Ishikawa (cell line): ENCODE measurements at regions not wholly inside any gene's neighbourhood (a gene's known extent, or its start where the extent isn't known, plus 50 kb on each side); places are given as distances from the start of the nearest gene placed in this dataset.

ENCODE experiments used
- CEBPB ChIP-seq: IDR thresholded peaks from 2 replicates; pipeline ENCODE4 v1.6.1; 2012
- CREB1 ChIP-seq: IDR thresholded peaks from 2 replicates; pipeline ENCODE4 v1.6.1; 2012; ENCODE audit warnings: low read depth
- EGR1 ChIP-seq: IDR thresholded peaks from 2 replicates; pipeline ENCODE4 v1.6.1; 2012
- EP300 ChIP-seq: IDR thresholded peaks from 2 replicates; pipeline ENCODE4 v1.6.1; 2012; ENCODE audit warnings: borderline replicate concordance
- FOXM1 ChIP-seq: IDR thresholded peaks from 2 replicates; pipeline ENCODE4 v1.6.1; 2012; ENCODE audit warnings: low read depth, borderline replicate concordance
- MAX ChIP-seq: IDR thresholded peaks from 2 replicates; pipeline ENCODE4 v1.6.1; 2012
- NFIC ChIP-seq: IDR thresholded peaks from 2 replicates; pipeline ENCODE4 v1.6.1; 2012
- RAD21 ChIP-seq: IDR thresholded peaks from 2 replicates; pipeline ENCODE4 v1.6.1; 2012; ENCODE audit warnings: low read depth
- TAF1 ChIP-seq: IDR thresholded peaks from 2 replicates; pipeline ENCODE4 v1.6.1; 2012; ENCODE audit warnings: low read depth, mild to moderate bottlenecking
- TCF12 ChIP-seq: IDR thresholded peaks from 2 replicates; pipeline ENCODE4 v1.6.1; 2012; ENCODE audit warnings: low read depth
- TEAD4 ChIP-seq: IDR thresholded peaks from 2 replicates; pipeline ENCODE4 v1.6.1; 2012
- USF1 ChIP-seq: IDR thresholded peaks from 2 replicates; pipeline ENCODE4 v1.6.1; 2012
- YY1 ChIP-seq: IDR thresholded peaks from 2 replicates; pipeline ENCODE4 v1.6.1; 2012; ENCODE audit warnings: low read depth
- ZBTB7A ChIP-seq: IDR thresholded peaks from 2 replicates; pipeline ENCODE4 v1.6.1; 2012; ENCODE audit warnings: low read depth
- TF ChIP-seq, protein P1 (sequence below): IDR thresholded peaks from 2 replicates; pipeline ENCODE4 v1.6.1; 2012; ENCODE audit warnings: low read depth, mild to moderate bottlenecking

GRCh38 chr2:136219963-136220362 lies 102.0 kb upstream of the CXCR4 start:
- no peak for TF ChIP-seq TAF1
- TF ChIP-seq TCF12, result no peak
- TF ChIP-seq CREB1, result no peak
- no peak for TF ChIP-seq TEAD4
- no peak for TF ChIP-seq CEBPB
- TF ChIP-seq YY1, result no peak
- no peak for TF ChIP-seq ZBTB7A
- TF ChIP-seq EGR1, result no peak
- no peak for TF ChIP-seq RAD21
- TF ChIP-seq, protein P1, sequence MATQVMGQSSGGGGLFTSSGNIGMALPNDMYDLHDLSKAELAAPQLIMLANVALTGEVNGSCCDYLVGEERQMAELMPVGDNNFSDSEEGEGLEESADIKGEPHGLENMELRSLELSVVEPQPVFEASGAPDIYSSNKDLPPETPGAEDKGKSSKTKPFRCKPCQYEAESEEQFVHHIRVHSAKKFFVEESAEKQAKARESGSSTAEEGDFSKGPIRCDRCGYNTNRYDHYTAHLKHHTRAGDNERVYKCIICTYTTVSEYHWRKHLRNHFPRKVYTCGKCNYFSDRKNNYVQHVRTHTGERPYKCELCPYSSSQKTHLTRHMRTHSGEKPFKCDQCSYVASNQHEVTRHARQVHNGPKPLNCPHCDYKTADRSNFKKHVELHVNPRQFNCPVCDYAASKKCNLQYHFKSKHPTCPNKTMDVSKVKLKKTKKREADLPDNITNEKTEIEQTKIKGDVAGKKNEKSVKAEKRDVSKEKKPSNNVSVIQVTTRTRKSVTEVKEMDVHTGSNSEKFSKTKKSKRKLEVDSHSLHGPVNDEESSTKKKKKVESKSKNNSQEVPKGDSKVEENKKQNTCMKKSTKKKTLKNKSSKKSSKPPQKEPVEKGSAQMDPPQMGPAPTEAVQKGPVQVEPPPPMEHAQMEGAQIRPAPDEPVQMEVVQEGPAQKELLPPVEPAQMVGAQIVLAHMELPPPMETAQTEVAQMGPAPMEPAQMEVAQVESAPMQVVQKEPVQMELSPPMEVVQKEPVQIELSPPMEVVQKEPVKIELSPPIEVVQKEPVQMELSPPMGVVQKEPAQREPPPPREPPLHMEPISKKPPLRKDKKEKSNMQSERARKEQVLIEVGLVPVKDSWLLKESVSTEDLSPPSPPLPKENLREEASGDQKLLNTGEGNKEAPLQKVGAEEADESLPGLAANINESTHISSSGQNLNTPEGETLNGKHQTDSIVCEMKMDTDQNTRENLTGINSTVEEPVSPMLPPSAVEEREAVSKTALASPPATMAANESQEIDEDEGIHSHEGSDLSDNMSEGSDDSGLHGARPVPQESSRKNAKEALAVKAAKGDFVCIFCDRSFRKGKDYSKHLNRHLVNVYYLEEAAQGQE, result no peak
- no peak for TF ChIP-seq EP300
- no peak for TF ChIP-seq FOXM1
- no peak for TF ChIP-seq MAX
- TF ChIP-seq NFIC, result no peak
- no peak for TF ChIP-seq USF1

GRCh38 chr2:136219341-136219740 lies 101.4 kb upstream of the CXCR4 start:
- TF ChIP-seq TCF12 (no peak), ZBTB7A (no peak), FOXM1 (no peak), EGR1 (no peak), USF1 (no peak), YY1 (no peak), CEBPB (no peak), CREB1 (no peak), NFIC (no peak), TAF1 (no peak)

DNA sequence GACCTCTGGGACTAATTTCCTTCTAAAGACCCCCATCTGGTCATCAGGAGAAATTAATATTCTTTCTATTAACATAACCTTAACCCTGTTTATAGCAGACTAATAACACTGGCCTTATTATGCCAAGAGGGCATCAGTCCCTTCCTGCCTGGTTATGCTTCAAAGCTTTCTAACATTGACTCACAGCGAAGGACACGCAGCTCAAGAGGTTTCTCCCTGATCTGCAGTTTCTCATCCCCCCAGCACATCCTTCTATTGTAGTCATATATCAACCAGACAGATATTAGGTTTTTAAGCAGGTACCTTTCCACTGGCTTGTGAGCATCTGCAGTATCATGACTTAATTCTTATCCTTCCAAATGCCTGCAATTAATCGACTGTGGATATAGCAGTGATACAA lies 100.0 kb upstream of the CXCR4 start:
- TF ChIP-seq, protein P1, result no peak
- no peak for TF ChIP-seq MAX
- no peak for TF ChIP-seq TAF1
- no peak for TF ChIP-seq TCF12
- TF ChIP-seq NFIC, result no peak
- no peak for TF ChIP-seq USF1
- TF ChIP-seq EP300, result no peak
- TF ChIP-seq CREB1, result no peak
- TF ChIP-seq FOXM1, result no peak
- no peak for TF ChIP-seq ZBTB7A
- no peak for TF ChIP-seq YY1
- no peak for TF ChIP-seq EGR1
- no peak for TF ChIP-seq RAD21

DNA sequence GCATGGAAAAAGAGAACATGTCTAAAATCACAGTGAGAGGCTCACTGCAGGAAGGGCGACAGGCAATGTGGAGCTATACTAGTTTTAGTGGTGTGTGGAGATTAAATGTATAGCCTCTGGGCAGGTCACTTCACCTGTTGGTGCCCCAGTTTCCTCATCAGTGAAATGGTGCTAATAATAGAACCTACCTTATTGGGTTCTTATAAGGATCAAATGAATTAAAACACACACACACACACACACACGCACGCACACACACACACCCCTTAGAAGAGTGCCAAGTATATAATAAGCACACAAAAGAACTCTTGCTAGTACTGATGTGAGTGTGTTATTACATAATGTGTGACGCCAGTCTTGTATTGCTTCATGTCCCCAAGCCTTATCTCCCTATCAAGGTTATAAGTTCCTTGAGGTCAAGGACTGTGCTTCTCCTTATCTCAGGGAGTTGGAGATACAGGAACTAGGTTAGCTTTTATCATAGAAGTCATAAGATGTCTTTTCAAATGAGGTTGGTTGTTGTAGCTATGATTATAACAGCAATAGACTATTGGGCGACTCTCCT lies 98.0 kb upstream of the CXCR4 start:
- no peak for TF ChIP-seq ZBTB7A
- no peak for TF ChIP-seq TCF12
- no peak for TF ChIP-seq CREB1
- TF ChIP-seq FOXM1, result no peak
- TF ChIP-seq, protein P1, result no peak
- TF ChIP-seq EGR1, result no peak
- no peak for TF ChIP-seq YY1
- TF ChIP-seq RAD21, result no peak
- TF ChIP-seq MAX, result no peak
- no peak for TF ChIP-seq TEAD4
- TF ChIP-seq TAF1, result no peak
- no peak for TF ChIP-seq NFIC
- no peak for TF ChIP-seq EP300
- TF ChIP-seq CEBPB, result no peak
- no peak for TF ChIP-seq USF1
